ENCODE measurements at regions not wholly inside any gene's neighbourhood (a gene's known extent, or its start where the extent isn't known, plus 50 kb on each side); places are given as distances from the start of the nearest gene placed in this dataset.

GRCh38 chr13:74450964-74451363 lies 316.8 kb upstream of the KLF12 start:
- DNase-seq = no peak

GRCh38 chr13:74450525-74450845 lies 316.3 kb upstream of the KLF12 start:
- no peak for DNase-seq

- no peak for DNase-seq
Observed at GRCh38 chr13:74449811-74450524, 315.8 kb upstream of the KLF12 start.

GRCh38 chr13:74444864-74445479 lies 310.8 kb upstream of the KLF12 start:
- DNase-seq = no peak

GRCh38 chr13:74444161-74444571 lies 310.0 kb upstream of the KLF12 start:
- no peak for DNase-seq

- no peak for DNase-seq
Observed at GRCh38 chr13:74443631-74444030, 309.4 kb upstream of the KLF12 start.

- no peak for DNase-seq
Observed at GRCh38 chr13:74442751-74443150, 308.5 kb upstream of the KLF12 start.

GRCh38 chr13:74438901-74439300 lies 304.7 kb upstream of the KLF12 start:
- no peak for DNase-seq

- DNase-seq = no peak
Observed at GRCh38 chr13:74434782-74435181, 300.6 kb upstream of the KLF12 start.

GRCh38 chr13:74424455-74424854 lies 290.3 kb upstream of the KLF12 start:
- DNase-seq = no peak

- DNase-seq = no peak
Observed at GRCh38 chr13:74423434-74423833, 289.2 kb upstream of the KLF12 start.

- no peak for DNase-seq
Observed at GRCh38 chr13:74414458-74414857, 280.3 kb upstream of the KLF12 start.

GRCh38 chr13:74413482-74413881 lies 279.3 kb upstream of the KLF12 start:
- no peak for DNase-seq

GRCh38 chr13:74409551-74409950 lies 275.3 kb upstream of the KLF12 start:
- DNase-seq = no peak

GRCh38 chr13:74406420-74406819 lies 272.2 kb upstream of the KLF12 start:
- DNase-seq = no peak

GRCh38 chr13:74398599-74398998 lies 264.4 kb upstream of the KLF12 start:
- no peak for DNase-seq

- no peak for DNase-seq
Observed at GRCh38 chr13:74389056-74389455, 254.9 kb upstream of the KLF12 start.

GRCh38 chr13:74388626-74389025 lies 254.4 kb upstream of the KLF12 start:
- no peak for DNase-seq

- DNase-seq = no peak
Observed at GRCh38 chr13:74372511-74372910, 238.3 kb upstream of the KLF12 start.

- no peak for DNase-seq
Observed at GRCh38 chr13:74367193-74367592, 233.0 kb upstream of the KLF12 start.

- no peak for DNase-seq
Observed at GRCh38 chr13:74361274-74361673, 227.1 kb upstream of the KLF12 start.

GRCh38 chr13:74346960-74347359 lies 212.8 kb upstream of the KLF12 start:
- DNase-seq = no peak

GRCh38 chr13:74338341-74338740 lies 204.1 kb upstream of the KLF12 start:
- no peak for DNase-seq

- no peak for DNase-seq
Observed at GRCh38 chr13:74336546-74336945, 202.3 kb upstream of the KLF12 start.

GRCh38 chr13:74335370-74335769 lies 201.2 kb upstream of the KLF12 start:
- DNase-seq = no peak
